ENCODE measurements at regions not wholly inside any gene's neighbourhood (a gene's known extent, or its start where the extent isn't known, plus 50 kb on each side); places are given as distances from the start of the nearest gene placed in this dataset.

- no peak for TF ChIP-seq CTCF (IDR thresholded peaks at IDR 0.05)
- Histone ChIP-seq H3K4me1 (ENCODE audit: control insufficient read depth, insufficient read depth, low read length) (no peaks in the 10 kb centered on the region), H3K4me3 (ENCODE audit: low read length) (no peak overlapping the region), H3K9me3 (ENCODE audit: control insufficient read depth, insufficient read depth, low read length) (no peaks in the 10 kb centered on the region), H3K36me3 (ENCODE audit: control insufficient read depth, insufficient read depth, low read length) (no peaks in the 10 kb centered on the region), H3K27ac (ENCODE audit: low read length) (no peak overlapping the region), H3K27me3 (ENCODE audit: control insufficient read depth, insufficient read depth, low read length) (no peaks in the 10 kb centered on the region)
- ATAC-seq, result no peak
- Mint-ChIP-seq H3K9me3 (peaks cover 5 to 15% of the 10 kb centered on the region in 2 donors), H3K4me1 (no peaks in the 10 kb centered on the region), H3K27ac (no peak overlapping the region), H3K27me3 (ENCODE audit: low read depth in 2 of 2) (no peaks in the 10 kb centered on the region), H3K36me3 (no peaks in the 10 kb centered on the region), H3K4me3 (no peak overlapping the region)
- intact Hi-C loops (cut with micrococcal nuclease), result no loop called here
- no peak for DNase-seq
Measured at GRCh38 chr9:118938581-118938980, 430.7 kb downstream of the BRINP1 start.

- H3K27me3 ChIP-seq (ENCODE audit: control insufficient read depth, insufficient read depth, low read length), result no peaks in the 10 kb centered on the region
Measured at GRCh38 chr9:118940473-118940872, 428.8 kb downstream of the BRINP1 start.

GRCh38 chr9:118946669-118947068 lies 422.6 kb downstream of the BRINP1 start:
- ATAC-seq (no peak), DNase-seq (no peak)
- no peaks in the 10 kb centered on the region for H3K9me3 ChIP-seq (ENCODE audit: control insufficient read depth, insufficient read depth, low read length)
- H3K4me1 Mint-ChIP-seq, result no peaks in the 10 kb centered on the region
- H3K4me1 ChIP-seq (ENCODE audit: control insufficient read depth, insufficient read depth, low read length), result no peaks in the 10 kb centered on the region
- 84% methylated on average over 3 of the region's 3 CpGs for WGBS (ENCODE audit: insufficient coverage)
- no peak for TF ChIP-seq CTCF (IDR thresholded peaks at IDR 0.05)
- H3K27ac ChIP-seq (ENCODE audit: low read length), result no peak overlapping the region
- H3K9me3 Mint-ChIP-seq, result peaks cover 6 to 8% of the 10 kb centered on the region in 2 donors
- intact Hi-C loops (cut with micrococcal nuclease), result no loop called here
- H3K36me3 ChIP-seq (ENCODE audit: control insufficient read depth, insufficient read depth, low read length), result no peaks in the 10 kb centered on the region
- no peak overlapping the region for H3K4me3 ChIP-seq (ENCODE audit: low read length)
- H3K4me3 Mint-ChIP-seq, result no peak overlapping the region
- H3K36me3 Mint-ChIP-seq, result no peaks in the 10 kb centered on the region
- no peaks in the 10 kb centered on the region for H3K27me3 ChIP-seq (ENCODE audit: control insufficient read depth, insufficient read depth, low read length)
- H3K27ac Mint-ChIP-seq, result no peak overlapping the region
- no peaks in the 10 kb centered on the region for H3K27me3 Mint-ChIP-seq (ENCODE audit: low read depth in 2 of 2)

More at GRCh38 chr9:118940473-118940872, 428.8 kb downstream of the BRINP1 start:
- Mint-ChIP-seq H3K9me3 (peaks cover 3 to 10% of the 10 kb centered on the region in 2 donors), H3K4me3 (no peak overlapping the region), H3K27ac (no peak overlapping the region), H3K36me3 (no peaks in the 10 kb centered on the region), H3K27me3 (ENCODE audit: low read depth in 2 of 2) (no peaks in the 10 kb centered on the region), H3K4me1 (no peaks in the 10 kb centered on the region)
- no peak for DNase-seq
- Histone ChIP-seq H3K4me1 (ENCODE audit: control insufficient read depth, insufficient read depth, low read length) (no peaks in the 10 kb centered on the region), H3K9me3 (ENCODE audit: control insufficient read depth, insufficient read depth, low read length) (no peaks in the 10 kb centered on the region), H3K27ac (ENCODE audit: low read length) (no peak overlapping the region), H3K36me3 (ENCODE audit: control insufficient read depth, insufficient read depth, low read length) (no peaks in the 10 kb centered on the region), H3K4me3 (ENCODE audit: low read length) (no peak overlapping the region)
- intact Hi-C loops (cut with micrococcal nuclease), result no loop called here
- TF ChIP-seq CTCF (IDR thresholded peaks at IDR 0.05), result no peak
- no peak for ATAC-seq
- 44% methylated on average over 1 of the region's 1 CpG for WGBS (ENCODE audit: insufficient coverage)

GRCh38 chr9:118954857-118955256 lies 414.4 kb downstream of the BRINP1 start:
- Histone ChIP-seq H3K36me3 (ENCODE audit: control insufficient read depth, insufficient read depth, low read length) (no peaks in the 10 kb centered on the region), H3K4me1 (ENCODE audit: control insufficient read depth, insufficient read depth, low read length) (no peaks in the 10 kb centered on the region), H3K4me3 (ENCODE audit: low read length) (no peak overlapping the region), H3K9me3 (ENCODE audit: control insufficient read depth, insufficient read depth, low read length) (no peaks in the 10 kb centered on the region), H3K27me3 (ENCODE audit: control insufficient read depth, insufficient read depth, low read length) (no peaks in the 10 kb centered on the region), H3K27ac (ENCODE audit: low read length) (no peak overlapping the region)
- intact Hi-C loops (cut with micrococcal nuclease), result no loop called here
- no peaks in the 10 kb centered on the region for H3K27me3 Mint-ChIP-seq (ENCODE audit: low read depth in 2 of 2)
- TF ChIP-seq CTCF (IDR thresholded peaks at IDR 0.05), result no peak
- no peaks in the 10 kb centered on the region for H3K4me1 Mint-ChIP-seq
- H3K36me3 Mint-ChIP-seq, result no peaks in the 10 kb centered on the region
- no peak overlapping the region for H3K27ac Mint-ChIP-seq
- ATAC-seq (no peak), DNase-seq (no peak)
- H3K4me3 Mint-ChIP-seq, result no peak overlapping the region
- peaks cover 4 to 16% of the 10 kb centered on the region in 2 donors for H3K9me3 Mint-ChIP-seq
- WGBS (ENCODE audit: insufficient coverage), result 90% methylated on average over 2 of the region's 2 CpGs

Measured in natural killer cell (primary cell).